Duodenal mucosa (tissue), 2 donors: ENCODE measurements at regions not wholly inside any gene's neighbourhood (a gene's known extent, or its start where the extent isn't known, plus 50 kb on each side); places are given as distances from the start of the nearest gene placed in this dataset.

Experiments
- H3K27ac ChIP-seq: one replicate; pipeline ENCODE4 v1.7.0; 2013; ENCODE audit warnings: low read depth, low read length
- H3K27me3 ChIP-seq, 2 donors: one replicate each; pipeline ENCODE4 v1.7.0; 2013; ENCODE audit warnings: low read length in 2 of 2, control low read depth in 1 of 2; ENCODE audit not compliant: insufficient read depth in 2 of 2, control insufficient read depth in 1 of 2
- H3K36me3 ChIP-seq, 2 donors: one replicate each; pipeline ENCODE4 v1.7.0; 2013; ENCODE audit warnings: low read length in 2 of 2, control low read depth in 1 of 2; ENCODE audit not compliant: insufficient read depth in 2 of 2, control insufficient read depth in 1 of 2
- H3K4me1 ChIP-seq, 2 donors: one replicate each; pipeline ENCODE4 v1.7.0; 2013; ENCODE audit warnings: low read length in 2 of 2, control low read depth in 1 of 2; ENCODE audit not compliant: insufficient read depth in 2 of 2, control insufficient read depth in 1 of 2
- H3K4me3 ChIP-seq, 2 donors: one replicate each; pipeline ENCODE4 v1.7.0; 2013; ENCODE audit warnings: low read length in 2 of 2, low read depth in 1 of 2
- H3K9ac ChIP-seq, 2 donors: one replicate each; pipeline ENCODE4 v1.7.0; 2013; ENCODE audit warnings: low read length in 2 of 2, low read depth in 1 of 2
- H3K9me3 ChIP-seq, 2 donors: one replicate each; pipeline ENCODE4 v1.7.0; 2013; ENCODE audit warnings: low read length in 2 of 2, control low read depth in 1 of 2; ENCODE audit not compliant: control insufficient read depth in 1 of 2

GRCh38 chr3:106008766-106009165 lies 140.0 kb upstream of the CBLB start:
- Histone ChIP-seq H3K4me1 (no peaks in the 10 kb centered on the region), H3K27me3 (no peaks in the 10 kb centered on the region), H3K36me3 (no peaks in the 10 kb centered on the region), H3K9me3 (no peaks in the 10 kb centered on the region), H3K9ac (no peak overlapping the region), H3K4me3 (no peak overlapping the region), H3K27ac (no peak overlapping the region)

- no peaks in the 10 kb centered on the region for H3K36me3 ChIP-seq
- H3K27ac ChIP-seq: no peak overlapping the region
- H3K9ac ChIP-seq: no peak overlapping the region
Observed at GRCh38 chr3:106010829-106011228, 142.0 kb upstream of the CBLB start.

GRCh38 chr3:106013971-106014370 lies 145.2 kb upstream of the CBLB start:
- H3K9me3 ChIP-seq: no peaks in the 10 kb centered on the region
- no peaks in the 10 kb centered on the region for H3K27me3 ChIP-seq
- H3K36me3 ChIP-seq: no peaks in the 10 kb centered on the region
- no peak overlapping the region for H3K27ac ChIP-seq
- no peaks in the 10 kb centered on the region for H3K4me1 ChIP-seq
- no peak overlapping the region for H3K9ac ChIP-seq
- no peak overlapping the region for H3K4me3 ChIP-seq

More at GRCh38 chr3:106010829-106011228, 142.0 kb upstream of the CBLB start:
- H3K4me1 ChIP-seq: no peaks in the 10 kb centered on the region
- H3K4me3 ChIP-seq: no peak overlapping the region
- H3K27me3 ChIP-seq: no peaks in the 10 kb centered on the region
- no peaks in the 10 kb centered on the region for H3K9me3 ChIP-seq

DNA sequence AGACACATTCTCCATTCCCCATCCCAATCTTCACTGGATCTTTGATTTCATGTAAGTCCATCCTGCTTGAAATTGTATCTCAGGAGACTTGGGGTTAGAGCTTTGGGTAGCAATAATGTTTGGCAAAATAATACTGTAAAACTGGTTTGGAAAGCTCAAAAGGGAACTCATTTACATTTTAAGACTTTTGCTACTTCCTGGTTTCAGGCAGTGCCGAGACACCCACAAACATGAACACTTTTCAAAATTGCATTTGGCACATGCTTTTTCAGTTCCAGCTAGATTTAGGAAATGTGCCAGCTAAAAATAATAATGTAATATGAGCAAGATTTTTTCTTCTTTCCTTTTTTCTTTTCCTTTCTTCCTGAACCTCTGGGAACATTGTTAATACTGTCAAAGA lies 145.7 kb upstream of the CBLB start:
- no peaks in the 10 kb centered on the region for H3K9me3 ChIP-seq
- no peak overlapping the region for H3K9ac ChIP-seq
- no peak overlapping the region for H3K4me3 ChIP-seq
- H3K27ac ChIP-seq: no peak overlapping the region
- H3K27me3 ChIP-seq: no peaks in the 10 kb centered on the region
- H3K4me1 ChIP-seq: no peaks in the 10 kb centered on the region
- no peaks in the 10 kb centered on the region for H3K36me3 ChIP-seq

DNA sequence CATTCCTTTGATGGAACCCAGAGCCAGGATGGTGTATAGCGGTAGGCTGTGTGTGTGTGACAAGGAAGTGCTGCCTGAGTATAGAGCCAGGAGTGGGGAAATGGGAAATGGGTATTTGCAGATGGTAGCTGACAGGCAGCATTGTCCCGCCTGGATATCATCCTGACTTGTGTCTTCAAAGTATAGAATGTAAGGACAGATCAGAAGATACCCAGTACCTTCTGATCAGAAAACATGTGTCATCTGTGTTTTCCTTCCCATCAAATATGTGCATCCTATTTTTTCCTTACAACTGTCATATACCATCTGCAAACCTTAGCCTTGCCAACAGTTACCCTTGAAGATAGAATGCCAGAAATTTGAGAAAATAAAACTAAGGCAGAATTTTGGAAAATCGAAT lies 146.2 kb upstream of the CBLB start:
- Histone ChIP-seq H3K27ac (no peak overlapping the region), H3K4me1 (no peaks in the 10 kb centered on the region), H3K27me3 (no peaks in the 10 kb centered on the region), H3K9me3 (no peaks in the 10 kb centered on the region), H3K36me3 (no peaks in the 10 kb centered on the region), H3K4me3 (no peak overlapping the region), H3K9ac (no peak overlapping the region)

GRCh38 chr3:106018102-106018501 lies 149.3 kb upstream of the CBLB start:
- Histone ChIP-seq H3K27ac (no peak overlapping the region), H3K4me3 (no peak overlapping the region), H3K9me3 (no peaks in the 10 kb centered on the region), H3K9ac (no peak overlapping the region), H3K36me3 (no peaks in the 10 kb centered on the region), H3K4me1 (no peaks in the 10 kb centered on the region), H3K27me3 (no peaks in the 10 kb centered on the region)

- H3K9ac ChIP-seq: no peak overlapping the region
- H3K27me3 ChIP-seq: no peaks in the 10 kb centered on the region
- no peaks in the 10 kb centered on the region for H3K9me3 ChIP-seq
- H3K36me3 ChIP-seq: no peaks in the 10 kb centered on the region
- H3K27ac ChIP-seq: no peak overlapping the region
- no peaks in the 10 kb centered on the region for H3K4me1 ChIP-seq
- no peak overlapping the region for H3K4me3 ChIP-seq
Observed at GRCh38 chr3:106018929-106019550, 150.2 kb upstream of the CBLB start.

GRCh38 chr3:106022913-106023312 lies 154.1 kb upstream of the CBLB start:
- Histone ChIP-seq H3K4me1 (no peaks in the 10 kb centered on the region), H3K36me3 (no peaks in the 10 kb centered on the region), H3K9ac (no peak overlapping the region), H3K9me3 (no peaks in the 10 kb centered on the region), H3K27me3 (no peaks in the 10 kb centered on the region), H3K27ac (no peak overlapping the region), H3K4me3 (no peak overlapping the region)

DNA sequence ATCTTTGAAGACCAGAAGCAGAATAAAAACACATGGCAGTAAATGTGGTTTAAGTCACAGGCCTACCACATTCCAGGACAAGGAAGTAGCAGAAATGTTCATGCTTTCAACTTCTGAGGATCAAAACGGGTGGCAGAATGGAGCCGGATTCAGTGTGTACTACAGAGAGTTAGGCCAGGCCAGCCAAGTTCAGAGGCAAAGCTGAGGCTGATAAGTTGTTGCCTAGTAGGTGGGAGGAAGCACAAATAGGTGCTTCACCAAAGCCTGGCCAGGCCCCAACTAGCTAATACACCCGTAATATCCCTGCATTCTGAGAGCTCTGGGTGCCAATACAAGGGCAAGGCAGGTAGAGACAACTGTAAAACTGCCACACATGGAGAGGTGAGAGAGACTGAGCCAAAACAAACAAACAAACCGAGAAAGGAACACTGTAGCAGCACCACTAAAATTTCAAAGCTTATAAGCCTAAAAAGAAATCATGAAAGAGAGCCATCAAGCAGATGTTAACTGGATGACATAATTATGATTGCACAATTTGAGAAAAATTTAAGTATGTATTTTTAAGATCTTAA lies 156.4 kb upstream of the CBLB start:
- Histone ChIP-seq H3K27ac (no peak overlapping the region), H3K9me3 (no peaks in the 10 kb centered on the region), H3K4me3 (no peak overlapping the region), H3K9ac (no peak overlapping the region), H3K27me3 (no peaks in the 10 kb centered on the region), H3K4me1 (no peaks in the 10 kb centered on the region), H3K36me3 (no peaks in the 10 kb centered on the region)

GRCh38 chr3:106029954-106030626 lies 161.3 kb upstream of the CBLB start:
- H3K9ac ChIP-seq: no peak overlapping the region
- no peaks in the 10 kb centered on the region for H3K4me1 ChIP-seq
- no peak overlapping the region for H3K4me3 ChIP-seq
- H3K9me3 ChIP-seq: no peaks in the 10 kb centered on the region
- H3K36me3 ChIP-seq: no peaks in the 10 kb centered on the region
- no peak overlapping the region for H3K27ac ChIP-seq
- H3K27me3 ChIP-seq: no peaks in the 10 kb centered on the region
